ENCODE measurements at regions not wholly inside any gene's neighbourhood (a gene's known extent, or its start where the extent isn't known, plus 50 kb on each side); places are given as distances from the start of the nearest gene placed in this dataset.

DNA sequence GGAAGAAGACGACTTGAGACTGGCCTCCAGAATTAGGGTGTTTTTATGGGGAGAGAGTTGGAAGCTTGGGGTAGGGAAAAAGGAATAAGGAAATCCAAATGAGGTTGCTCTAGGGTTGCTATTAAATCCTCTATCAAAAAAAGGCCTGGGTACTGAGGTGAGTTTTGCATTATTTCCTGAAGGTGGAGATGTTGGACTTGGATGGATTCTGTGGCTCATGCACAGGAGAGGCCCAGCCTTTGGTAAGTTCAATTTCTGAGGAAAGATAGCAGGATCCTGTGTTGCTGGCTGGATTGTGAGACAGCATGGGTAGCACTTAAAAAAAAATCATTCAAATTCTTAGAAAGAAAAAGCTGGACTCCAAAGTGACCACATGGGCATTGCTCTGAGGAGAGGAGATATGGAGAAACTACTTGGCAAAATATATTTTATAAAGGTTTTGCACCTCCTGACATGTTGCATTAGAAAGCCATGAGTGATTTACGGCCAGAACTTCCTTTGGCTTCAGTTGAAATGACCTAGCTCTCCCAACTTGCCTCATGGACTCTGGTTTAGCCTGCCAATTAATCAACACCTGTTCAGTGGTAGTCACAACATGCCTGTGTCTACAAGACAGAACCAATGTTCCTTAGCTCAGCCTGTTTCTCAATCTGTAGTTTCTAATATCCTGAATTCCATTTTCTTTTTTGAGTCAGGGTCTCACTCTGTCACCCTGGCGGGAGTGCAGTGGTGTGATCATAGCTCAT is 152.1 kb upstream of the RALGAPA2 start (continued):
- TF ChIP-seq SOX13 (IDR thresholded peaks at IDR 0.05) (no peak), SOX13 (CRISPR knock-in tag; conservative IDR thresholded peaks at IDR 0.05 in 1 of 2, IDR thresholded peaks at IDR 0.05 in 1 of 2) (0 out of 4 replicates have a peak, but pooled peaks of 1 of the 2 experiments have one; percentile 24), RCOR2 (CRISPR knock-in tag; IDR thresholded peaks at IDR 0.05) (no peak), ZNF432 (CRISPR knock-in tag; IDR thresholded peaks at IDR 0.05; ENCODE audit: borderline replicate concordance) (no peak), ZNF747 (CRISPR knock-in tag; IDR thresholded peaks at IDR 0.05; ENCODE audit: borderline replicate concordance) (no peak), ZNF792 (CRISPR knock-in tag; IDR thresholded peaks at IDR 0.05) (0 out of 2 replicates have a peak, but pooled peaks have one; percentile 13), TGIF2 (CRISPR knock-in tag; IDR thresholded peaks at IDR 0.05) (0 out of 2 replicates have a peak, but pooled peaks have one; percentile 10), ZIK1 (CRISPR knock-in tag; IDR thresholded peaks at IDR 0.05; ENCODE audit: borderline replicate concordance, low read depth) (no peak), CEBPB (IDR thresholded peaks at IDR 0.05; ENCODE audit: borderline replicate concordance, low read depth, low read length) (no peak), ZNF557 (CRISPR knock-in tag; IDR thresholded peaks at IDR 0.05) (no peak), ZNF24 (IDR thresholded peaks at IDR 0.05) (no peak), ZNF446 (CRISPR knock-in tag; IDR thresholded peaks at IDR 0.05) (no peak), ETV5 (CRISPR knock-in tag; IDR thresholded peaks at IDR 0.05; ENCODE audit: borderline replicate concordance) (no peak), ZBTB38 (CRISPR knock-in tag; IDR thresholded peaks at IDR 0.05) (no peak), JUND (CRISPR knock-in tag; IDR thresholded peaks at IDR 0.05) (no peak), NCOA5 (CRISPR knock-in tag; IDR thresholded peaks at IDR 0.05) (no peak), ZNF543 (CRISPR knock-in tag; IDR thresholded peaks at IDR 0.05) (no peak)
- TF ChIP-seq, protein P1, sequence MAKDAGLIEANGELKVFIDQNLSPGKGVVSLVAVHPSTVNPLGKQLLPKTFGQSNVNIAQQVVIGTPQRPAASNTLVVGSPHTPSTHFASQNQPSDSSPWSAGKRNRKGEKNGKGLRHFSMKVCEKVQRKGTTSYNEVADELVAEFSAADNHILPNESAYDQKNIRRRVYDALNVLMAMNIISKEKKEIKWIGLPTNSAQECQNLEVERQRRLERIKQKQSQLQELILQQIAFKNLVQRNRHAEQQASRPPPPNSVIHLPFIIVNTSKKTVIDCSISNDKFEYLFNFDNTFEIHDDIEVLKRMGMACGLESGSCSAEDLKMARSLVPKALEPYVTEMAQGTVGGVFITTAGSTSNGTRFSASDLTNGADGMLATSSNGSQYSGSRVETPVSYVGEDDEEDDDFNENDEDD (CRISPR knock-in tag; IDR thresholded peaks at IDR 0.05; ENCODE audit: borderline replicate concordance) = no peak
- TF ChIP-seq, protein P2, sequence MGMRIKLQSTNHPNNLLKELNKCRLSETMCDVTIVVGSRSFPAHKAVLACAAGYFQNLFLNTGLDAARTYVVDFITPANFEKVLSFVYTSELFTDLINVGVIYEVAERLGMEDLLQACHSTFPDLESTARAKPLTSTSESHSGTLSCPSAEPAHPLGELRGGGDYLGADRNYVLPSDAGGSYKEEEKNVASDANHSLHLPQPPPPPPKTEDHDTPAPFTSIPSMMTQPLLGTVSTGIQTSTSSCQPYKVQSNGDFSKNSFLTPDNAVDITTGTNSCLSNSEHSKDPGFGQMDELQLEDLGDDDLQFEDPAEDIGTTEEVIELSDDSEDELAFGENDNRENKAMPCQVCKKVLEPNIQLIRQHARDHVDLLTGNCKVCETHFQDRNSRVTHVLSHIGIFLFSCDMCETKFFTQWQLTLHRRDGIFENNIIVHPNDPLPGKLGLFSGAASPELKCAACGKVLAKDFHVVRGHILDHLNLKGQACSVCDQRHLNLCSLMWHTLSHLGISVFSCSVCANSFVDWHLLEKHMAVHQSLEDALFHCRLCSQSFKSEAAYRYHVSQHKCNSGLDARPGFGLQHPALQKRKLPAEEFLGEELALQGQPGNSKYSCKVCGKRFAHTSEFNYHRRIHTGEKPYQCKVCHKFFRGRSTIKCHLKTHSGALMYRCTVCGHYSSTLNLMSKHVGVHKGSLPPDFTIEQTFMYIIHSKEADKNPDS (CRISPR knock-in tag; IDR thresholded peaks at IDR 0.05) = no peak
- TF ChIP-seq, protein P3, sequence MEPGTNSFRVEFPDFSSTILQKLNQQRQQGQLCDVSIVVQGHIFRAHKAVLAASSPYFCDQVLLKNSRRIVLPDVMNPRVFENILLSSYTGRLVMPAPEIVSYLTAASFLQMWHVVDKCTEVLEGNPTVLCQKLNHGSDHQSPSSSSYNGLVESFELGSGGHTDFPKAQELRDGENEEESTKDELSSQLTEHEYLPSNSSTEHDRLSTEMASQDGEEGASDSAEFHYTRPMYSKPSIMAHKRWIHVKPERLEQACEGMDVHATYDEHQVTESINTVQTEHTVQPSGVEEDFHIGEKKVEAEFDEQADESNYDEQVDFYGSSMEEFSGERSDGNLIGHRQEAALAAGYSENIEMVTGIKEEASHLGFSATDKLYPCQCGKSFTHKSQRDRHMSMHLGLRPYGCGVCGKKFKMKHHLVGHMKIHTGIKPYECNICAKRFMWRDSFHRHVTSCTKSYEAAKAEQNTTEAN (CRISPR knock-in tag; conservative IDR thresholded peaks at IDR 0.05) = no peak
- TF ChIP-seq, protein P4, sequence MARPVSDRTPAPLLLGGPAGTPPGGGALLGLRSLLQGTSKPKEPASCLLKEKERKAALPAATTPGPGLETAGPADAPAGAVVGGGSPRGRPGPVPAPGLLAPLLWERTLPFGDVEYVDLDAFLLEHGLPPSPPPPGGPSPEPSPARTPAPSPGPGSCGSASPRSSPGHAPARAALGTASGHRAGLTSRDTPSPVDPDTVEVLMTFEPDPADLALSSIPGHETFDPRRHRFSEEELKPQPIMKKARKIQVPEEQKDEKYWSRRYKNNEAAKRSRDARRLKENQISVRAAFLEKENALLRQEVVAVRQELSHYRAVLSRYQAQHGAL (CRISPR knock-in tag; IDR thresholded peaks at IDR 0.05; ENCODE audit: not compliant biosample characterization) = no peak
- TF ChIP-seq, protein P5, sequence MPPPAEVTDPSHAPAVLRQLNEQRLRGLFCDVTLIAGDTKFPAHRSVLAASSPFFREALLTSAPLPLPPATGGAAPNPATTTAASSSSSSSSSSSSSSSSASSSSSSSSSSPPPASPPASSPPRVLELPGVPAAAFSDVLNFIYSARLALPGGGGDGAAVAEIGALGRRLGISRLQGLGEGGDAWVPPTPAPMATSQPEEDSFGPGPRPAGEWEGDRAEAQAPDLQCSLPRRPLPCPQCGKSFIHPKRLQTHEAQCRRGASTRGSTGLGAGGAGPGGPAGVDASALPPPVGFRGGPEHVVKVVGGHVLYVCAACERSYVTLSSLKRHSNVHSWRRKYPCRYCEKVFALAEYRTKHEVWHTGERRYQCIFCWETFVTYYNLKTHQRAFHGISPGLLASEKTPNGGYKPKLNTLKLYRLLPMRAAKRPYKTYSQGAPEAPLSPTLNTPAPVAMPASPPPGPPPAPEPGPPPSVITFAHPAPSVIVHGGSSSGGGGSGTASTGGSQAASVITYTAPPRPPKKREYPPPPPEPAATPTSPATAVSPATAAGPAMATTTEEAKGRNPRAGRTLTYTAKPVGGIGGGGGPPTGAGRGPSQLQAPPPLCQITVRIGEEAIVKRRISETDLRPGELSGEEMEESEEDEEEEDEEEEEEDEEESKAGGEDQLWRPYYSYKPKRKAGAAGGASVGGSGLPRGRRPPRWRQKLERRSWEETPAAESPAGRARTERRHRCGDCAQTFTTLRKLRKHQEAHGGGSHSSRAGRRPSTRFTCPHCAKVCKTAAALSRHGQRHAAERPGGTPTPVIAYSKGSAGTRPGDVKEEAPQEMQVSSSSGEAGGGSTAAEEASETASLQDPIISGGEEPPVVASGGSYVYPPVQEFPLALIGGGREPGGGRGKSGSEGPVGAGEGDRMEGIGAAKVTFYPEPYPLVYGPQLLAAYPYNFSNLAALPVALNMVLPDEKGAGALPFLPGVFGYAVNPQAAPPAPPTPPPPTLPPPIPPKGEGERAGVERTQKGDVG (CRISPR knock-in tag; IDR thresholded peaks at IDR 0.05; ENCODE audit: borderline replicate concordance) = no peak
